Ovary (tissue), 7 donors: ENCODE measurements at regions not wholly inside any gene's neighbourhood (a gene's known extent, or its start where the extent isn't known, plus 50 kb on each side); places are given as distances from the start of the nearest gene placed in this dataset.

Experiments used
- DNase-seq, 5 donors: peaks; one replicate each; pipeline ENCODE4 v3.0.0-alpha.2; 2019 to 2020
- H3K27ac ChIP-seq, 2 donors: fragments of 200-600 bp; one replicate each; pipeline versions ENCODE4 v1.5.1 to v1.8.0; 2019 to 2022
- H3K27me3 ChIP-seq: fragments of 200-600 bp; one replicate; pipeline ENCODE4 v1.8.0; 2022
- H3K36me3 ChIP-seq: fragments of 200-600 bp; sonication (generic); one replicate; pipeline ENCODE4 v1.5.1; 2019
- H3K4me1 ChIP-seq: one replicate; pipeline ENCODE4 v1.8.1; 2013; ENCODE audit warnings: mild to moderate bottlenecking, moderate library complexity; ENCODE audit not compliant: insufficient read depth
- H3K4me3 ChIP-seq: fragments of 200-600 bp; sonication (generic); one replicate; pipeline ENCODE4 v1.5.1; 2017
- H3K9me3 ChIP-seq, 2 donors: fragments of 200-600 bp in 1 of 2; sonication (generic) in 1 of 2; one replicate each; pipeline versions ENCODE4 v1.5.1 to v1.8.1; 2013 to 2019; ENCODE audit warnings: mild to moderate bottlenecking in 1 of 2, moderate library complexity in 1 of 2
- EP300 ChIP-seq: sonication (generic); formaldehyde crosslinking; IDR thresholded peaks from one replicate; pipeline ENCODE4 v1.6.1; 2017; ENCODE audit warnings: antibody characterized with exemption
- POLR2A ChIP-seq: fragments of 450-650 bp; IDR thresholded peaks from one replicate; pipeline ENCODE4 v1.6.1; 2017; ENCODE audit warnings: antibody characterized with exemption, mild to moderate bottlenecking, moderate library complexity
- WGBS, 3 donors: extraction: QIAGEN DNeasy Blood & Tissue Kit in 1 of 3; methylation state at CpG; one replicate each; pipeline versions ENCODE4 v1.1.5 to v1.1.7; 2013 to 2017; 5-methylcytosine and 5-hydroxymethylcytosine counted together
- intact Hi-C, 4 donors: fragments of 100-400 bp; cut with DNase I; formaldehyde crosslinking; loops; one replicate each; pipeline versions ENCODE4 v1.11.0 to v1.15.1; 2022 to 2023
- TF ChIP-seq, protein P1 (sequence below), 3 donors: fragments of 450-650 bp in 2 of 3; fragments of 200-600 bp in 1 of 3; IDR thresholded peaks; one replicate each; pipeline versions ENCODE4 v1.5.1 to v1.8.0; 2016 to 2022; ENCODE audit warnings: antibody characterized with exemption in 3 of 3, mild to moderate bottlenecking in 1 of 3
- donor health status: DM: no; HTN: no; CAD: no; lungs with moderate emphysema.
- donor health status: DM: no; HTN: no; CAD: no.
- donor health status: Bipolar disorder and iron deficiency.
- donor health status: DM: no; HTN: no; CAD: no.
- donor health status: DM: yes; HTN: yes; CAD: no.

- no peak for DNase-seq
- H3K4me3 ChIP-seq, result no peak overlapping the region
- intact Hi-C loops, result no loop called here
- no peaks in the 10 kb centered on the region for H3K36me3 ChIP-seq
- H3K9me3 ChIP-seq, result no peaks in the 10 kb centered on the region
- H3K27ac ChIP-seq, result no peak overlapping the region
- TF ChIP-seq POLR2A (no peak), EP300 (no peak)
- TF ChIP-seq, protein P1, sequence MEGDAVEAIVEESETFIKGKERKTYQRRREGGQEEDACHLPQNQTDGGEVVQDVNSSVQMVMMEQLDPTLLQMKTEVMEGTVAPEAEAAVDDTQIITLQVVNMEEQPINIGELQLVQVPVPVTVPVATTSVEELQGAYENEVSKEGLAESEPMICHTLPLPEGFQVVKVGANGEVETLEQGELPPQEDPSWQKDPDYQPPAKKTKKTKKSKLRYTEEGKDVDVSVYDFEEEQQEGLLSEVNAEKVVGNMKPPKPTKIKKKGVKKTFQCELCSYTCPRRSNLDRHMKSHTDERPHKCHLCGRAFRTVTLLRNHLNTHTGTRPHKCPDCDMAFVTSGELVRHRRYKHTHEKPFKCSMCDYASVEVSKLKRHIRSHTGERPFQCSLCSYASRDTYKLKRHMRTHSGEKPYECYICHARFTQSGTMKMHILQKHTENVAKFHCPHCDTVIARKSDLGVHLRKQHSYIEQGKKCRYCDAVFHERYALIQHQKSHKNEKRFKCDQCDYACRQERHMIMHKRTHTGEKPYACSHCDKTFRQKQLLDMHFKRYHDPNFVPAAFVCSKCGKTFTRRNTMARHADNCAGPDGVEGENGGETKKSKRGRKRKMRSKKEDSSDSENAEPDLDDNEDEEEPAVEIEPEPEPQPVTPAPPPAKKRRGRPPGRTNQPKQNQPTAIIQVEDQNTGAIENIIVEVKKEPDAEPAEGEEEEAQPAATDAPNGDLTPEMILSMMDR (IDR thresholded peaks at IDR 0.05), result no peak
- peaks cover 4% of the 10 kb centered on the region for H3K4me1 ChIP-seq
- H3K27me3 ChIP-seq, result no peaks in the 10 kb centered on the region
Observed at GRCh38 chr6:56752009-56752408, 109.3 kb upstream of the DST start.

DNA sequence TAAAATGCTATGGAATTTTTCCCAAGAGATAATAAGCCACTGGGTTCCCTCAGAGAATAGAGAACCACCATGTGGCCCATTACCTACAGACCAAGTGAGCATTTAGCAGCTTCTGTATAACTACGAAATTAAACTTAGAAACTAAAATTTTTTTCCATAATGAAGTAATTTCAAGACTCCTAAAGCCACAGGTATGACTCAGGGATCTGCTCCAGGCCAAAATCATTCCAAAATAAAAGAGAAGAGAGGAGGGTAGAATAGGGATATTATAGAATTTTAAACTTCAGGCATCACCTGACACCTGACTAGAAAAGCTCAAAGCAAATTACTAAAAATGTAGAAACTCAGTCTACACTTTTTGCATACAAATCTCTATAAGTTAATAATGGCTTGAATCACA lies 108.9 kb upstream of the DST start:
- Histone ChIP-seq H3K27me3 (no peaks in the 10 kb centered on the region), H3K36me3 (no peaks in the 10 kb centered on the region), H3K4me3 (no peak overlapping the region), H3K9me3 (no peaks in the 10 kb centered on the region), H3K4me1 (peaks cover 4% of the 10 kb centered on the region), H3K27ac (no peak overlapping the region)
- TF ChIP-seq, protein P1 (IDR thresholded peaks at IDR 0.05), result no peak
- no peak for TF ChIP-seq POLR2A
- no peak for TF ChIP-seq EP300
- no peak for DNase-seq
- WGBS, 3 donors, result 86 to 96% (median 89%) methylated on average over 1 of the region's 1 CpG
- intact Hi-C loops, result no loop called here

GRCh38 chr6:56750686-56751085 lies 108.0 kb upstream of the DST start:
- Histone ChIP-seq H3K27me3 (no peaks in the 10 kb centered on the region), H3K4me1 (no peaks in the 10 kb centered on the region), H3K36me3 (no peaks in the 10 kb centered on the region), H3K9me3 (no peaks in the 10 kb centered on the region), H3K27ac (no peak overlapping the region), H3K4me3 (no peak overlapping the region)
- intact Hi-C loops, result no loop called here
- no peak for TF ChIP-seq EP300
- no peak for TF ChIP-seq POLR2A
- TF ChIP-seq, protein P1 (IDR thresholded peaks at IDR 0.05), result no peak
- no peak for DNase-seq

- no peak overlapping the region for H3K27ac ChIP-seq
- H3K27me3 ChIP-seq, result no peaks in the 10 kb centered on the region
- no peak overlapping the region for H3K4me3 ChIP-seq
- no peaks in the 10 kb centered on the region for H3K9me3 ChIP-seq
- no peaks in the 10 kb centered on the region for H3K36me3 ChIP-seq
- DNase-seq, result no peak
- TF ChIP-seq EP300 (no peak), POLR2A (no peak)
- TF ChIP-seq, protein P1 (IDR thresholded peaks at IDR 0.05), result no peak
- intact Hi-C loops, result no loop called here
- H3K4me1 ChIP-seq, result no peaks in the 10 kb centered on the region
- WGBS, 3 donors, result 96 to 99% (median 97%) methylated on average over 3 of the region's 3 CpGs
Observed at GRCh38 chr6:56749632-56750151, 107.0 kb upstream of the DST start.
